Posterior vena cava (tissue), 2 donors: ENCODE measurements at regions not wholly inside any gene's neighbourhood (a gene's known extent, or its start where the extent isn't known, plus 50 kb on each side); places are given as distances from the start of the nearest gene placed in this dataset.
"Not testable (repeated sequence)": the region's sequence is repeated elsewhere in the genome, so short reads cannot be mapped to it uniquely, and the experiment has no call there.

ENCODE experiments used
- DNase-seq: peaks from one replicate; pipeline ENCODE4 v3.0.0-alpha.2; 2020; ENCODE audit warnings: low spot score
- intact Hi-C, 2 donors: fragments of 100-400 bp; cut with DNase I; formaldehyde crosslinking; loops; one replicate each; pipeline versions ENCODE4 v1.14.1 to v1.14.2; 2022 to 2023
- donor health status: DM: yes; HTN: yes; CAD: no.
- donor health status: DM: yes; HTN: yes; CAD: no.

- DNase-seq: no peak
- intact Hi-C loops: no loop called here
These were observed 1237.5 kb downstream of the AMY1C start for GRCh38 chr1:104987210-104987609.

GRCh38 chr1:104989012-104989411 lies 1239.3 kb downstream of the AMY1C start:
- DNase-seq: no peak
- intact Hi-C loops: no loop called here

DNA sequence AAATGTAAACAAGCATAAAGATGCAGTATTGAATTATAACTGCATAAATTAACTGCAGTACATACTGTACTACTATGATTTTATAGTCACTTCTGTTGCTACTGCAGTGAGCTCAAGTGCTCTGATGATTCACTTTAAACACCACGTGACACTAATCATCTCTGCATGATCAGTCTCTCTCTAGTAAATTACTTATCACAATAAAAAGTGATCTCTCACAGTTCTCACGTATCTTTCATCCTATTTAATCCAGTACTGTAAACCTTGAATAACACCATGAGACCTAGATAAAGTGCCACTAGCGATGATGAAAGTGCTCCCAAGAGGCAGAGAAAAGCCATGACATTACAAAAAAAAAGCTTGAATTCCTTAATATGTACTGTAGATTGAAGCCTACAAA lies 1242.0 kb downstream of the AMY1C start:
- intact Hi-C loops: no loop called here
- DNase-seq: no peak

- intact Hi-C loops: no loop called here
- no peak for DNase-seq
These were observed 1251.1 kb downstream of the AMY1C start for GRCh38 chr1:105000793-105001192.

GRCh38 chr1:105004515-105004914 lies 1254.8 kb downstream of the AMY1C start:
- intact Hi-C loops: no loop called here
- no peak for DNase-seq

- intact Hi-C loops: no loop called here
- peak; percentile 49 for DNase-seq
These were observed 1256.0 kb downstream of the AMY1C start for GRCh38 chr1:105005594-105006195.

- DNase-seq: no peak
- intact Hi-C loops: no loop called here
These were observed 1267.9 kb downstream of the AMY1C start for GRCh38 chr1:105017587-105017986.

DNA sequence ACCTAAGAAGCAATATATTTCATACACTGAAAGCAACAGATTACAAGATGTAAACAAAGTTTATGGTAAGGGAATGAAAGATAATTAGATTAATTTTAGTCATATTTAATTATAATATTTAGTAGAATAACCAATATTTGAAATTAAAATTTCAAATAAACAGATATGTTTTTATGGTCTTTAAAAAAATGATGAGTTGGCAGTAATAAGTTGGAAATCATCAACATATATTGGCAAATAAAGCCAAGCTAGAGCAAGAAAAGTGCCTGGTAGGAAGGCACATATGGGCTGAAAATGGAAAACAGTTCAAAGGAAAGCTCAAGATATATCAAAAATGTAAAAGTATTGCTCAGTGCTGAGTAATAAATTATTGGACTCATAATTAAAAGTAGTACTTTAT lies 1274.0 kb downstream of the AMY1C start:
- DNase-seq: no peak
- intact Hi-C loops: no loop called here

GRCh38 chr1:105027838-105028471 lies 1278.3 kb downstream of the AMY1C start:
- intact Hi-C loops: no loop called here
- no peak for DNase-seq

DNA sequence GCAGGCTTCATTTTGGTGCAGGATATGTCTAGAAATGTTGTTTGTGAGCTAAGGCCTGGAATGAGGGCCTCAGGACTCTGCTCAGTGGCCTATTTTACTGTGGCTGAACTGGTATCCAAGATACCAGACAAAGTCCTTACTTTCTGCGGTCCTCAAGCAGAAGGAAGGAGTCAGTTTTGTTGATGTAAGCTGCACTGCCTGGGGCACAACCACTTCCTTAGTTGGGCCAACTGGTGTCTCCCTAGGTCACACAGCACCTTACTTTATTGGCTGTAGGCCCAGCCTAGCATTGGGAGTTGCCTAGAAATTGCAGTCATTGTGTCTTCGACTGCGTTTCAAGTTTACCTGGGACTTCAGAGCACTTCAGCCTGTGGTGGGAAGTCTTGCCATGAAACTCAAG lies 1322.7 kb downstream of the AMY1C start:
- intact Hi-C loops: no loop called here

DNA sequence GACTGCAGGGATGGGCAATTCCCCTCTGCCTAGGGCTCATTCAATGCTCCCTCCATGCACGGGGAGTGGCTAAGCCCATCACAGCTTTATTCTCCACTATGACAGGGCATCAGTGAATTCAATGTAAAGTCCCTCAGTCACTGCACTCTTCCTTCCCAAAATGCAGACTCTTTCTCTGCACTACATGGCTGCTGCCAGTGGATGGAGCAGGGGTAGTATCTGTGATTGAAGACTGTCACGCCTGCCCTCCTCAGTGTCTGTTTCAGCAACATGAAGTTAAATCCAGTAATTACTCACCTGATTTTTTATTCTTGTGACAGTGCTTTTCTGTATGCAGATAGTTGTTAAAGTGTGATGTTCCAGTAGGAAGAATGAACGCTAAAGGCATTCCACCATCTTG lies 1323.2 kb downstream of the AMY1C start:
- intact Hi-C loops: no loop called here
- no peak for DNase-seq

More for the DNA sequence above, 1322.7 kb downstream of the AMY1C start:
- peak; percentile 43 for DNase-seq

DNA sequence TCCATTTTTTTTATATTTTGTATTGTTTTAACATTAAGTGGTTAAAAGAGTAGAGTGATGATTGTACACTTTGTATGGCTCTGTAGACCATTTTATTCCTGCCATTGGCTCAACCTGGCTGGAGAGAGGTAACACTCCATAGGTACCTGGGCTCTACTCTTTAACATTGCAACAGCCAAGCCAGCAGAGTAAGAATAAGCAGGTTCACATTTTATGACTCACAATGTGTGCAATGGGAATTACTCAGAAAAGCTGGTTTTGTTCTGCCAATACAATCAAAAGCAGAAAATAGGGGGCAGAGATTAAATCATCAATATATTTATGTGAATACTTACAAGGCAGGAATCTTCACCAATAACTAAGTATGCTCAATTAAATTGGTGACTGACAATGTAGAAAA lies 1324.0 kb downstream of the AMY1C start:
- no peak for DNase-seq
- intact Hi-C loops: no loop called here

GRCh38 chr1:105083611-105084010 lies 1333.9 kb downstream of the AMY1C start:
- intact Hi-C loops: no loop called here

GRCh38 chr1:105087506-105087905 lies 1337.8 kb downstream of the AMY1C start:
- intact Hi-C loops: no loop called here
- DNase-seq: no peak

More at GRCh38 chr1:105083611-105084010, 1333.9 kb downstream of the AMY1C start:
- DNase-seq: no peak

- no peak for DNase-seq
- intact Hi-C loops: no loop called here
These were observed 1338.5 kb downstream of the AMY1C start for GRCh38 chr1:105088166-105088565.

GRCh38 chr1:105093893-105094292 lies 1344.2 kb downstream of the AMY1C start:
- DNase-seq, intact Hi-C loops: not testable (repeated sequence)

DNA sequence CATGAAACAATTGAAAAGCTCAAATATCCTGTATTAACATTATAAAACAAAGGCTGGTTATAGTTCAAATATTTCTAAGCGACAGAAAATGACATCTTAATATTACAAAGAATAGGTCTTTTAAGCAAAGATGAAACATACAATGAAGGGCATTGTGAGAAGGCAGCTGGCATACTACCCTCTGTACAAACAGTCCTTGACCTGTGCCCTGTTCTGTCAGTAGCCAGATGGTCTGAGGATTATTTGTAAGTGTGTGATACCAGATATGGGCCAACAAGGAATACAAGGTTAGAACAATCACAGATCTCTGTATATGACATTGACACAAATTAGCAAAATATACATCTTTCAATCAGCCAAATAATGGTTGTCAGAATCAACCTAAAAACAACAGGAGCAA lies 1350.4 kb downstream of the AMY1C start:
- DNase-seq: no peak

DNA sequence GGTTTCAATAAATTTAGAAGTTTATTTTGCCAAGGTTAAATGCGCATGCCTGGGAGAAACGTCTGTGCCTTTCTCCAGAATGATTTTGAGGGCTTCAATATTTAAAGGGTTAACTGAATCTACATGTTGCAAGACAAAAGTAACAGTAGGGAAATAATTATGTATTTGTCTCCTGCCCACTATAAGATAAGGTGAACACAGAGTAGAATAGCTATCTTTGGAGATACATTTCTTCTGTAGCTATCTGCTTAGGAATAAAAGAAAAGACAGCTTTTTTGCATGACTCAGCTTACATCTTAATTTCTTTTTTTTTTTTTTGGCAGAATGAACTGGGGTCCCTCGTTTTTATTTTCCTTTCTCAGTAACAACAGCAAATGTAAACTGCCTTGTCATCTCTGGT lies 1351.6 kb downstream of the AMY1C start:
- no peak for DNase-seq
- intact Hi-C loops: no loop called here

More for the DNA sequence above, 1350.4 kb downstream of the AMY1C start:
- intact Hi-C loops: no loop called here

DNA sequence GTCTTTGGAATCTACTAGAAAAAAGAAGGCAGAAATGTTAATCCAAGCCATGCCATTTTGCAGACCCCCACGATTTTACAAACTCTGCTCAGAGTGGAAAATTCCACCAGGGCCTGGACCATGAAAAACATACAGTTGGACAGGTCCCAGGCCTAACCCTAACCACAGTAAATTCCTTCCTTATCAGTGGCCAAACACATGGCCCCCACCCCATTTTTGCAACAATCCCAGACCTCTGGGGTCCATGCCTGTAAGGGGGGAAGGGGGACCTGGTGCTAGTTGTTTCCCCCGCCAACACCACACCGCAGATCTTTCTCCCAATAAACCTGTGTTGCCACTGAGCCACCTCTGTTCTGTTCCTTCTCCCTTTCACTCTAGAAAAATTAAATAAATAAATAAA lies 1352.7 kb downstream of the AMY1C start:
- DNase-seq: no peak
- intact Hi-C loops: no loop called here

- no peak for DNase-seq
- intact Hi-C loops: no loop called here
These were observed 1372.3 kb downstream of the AMY1C start for GRCh38 chr1:105122041-105122440.
